ENCODE measurements at regions not wholly inside any gene's neighbourhood (a gene's known extent, or its start where the extent isn't known, plus 50 kb on each side); places are given as distances from the start of the nearest gene placed in this dataset.

DNA sequence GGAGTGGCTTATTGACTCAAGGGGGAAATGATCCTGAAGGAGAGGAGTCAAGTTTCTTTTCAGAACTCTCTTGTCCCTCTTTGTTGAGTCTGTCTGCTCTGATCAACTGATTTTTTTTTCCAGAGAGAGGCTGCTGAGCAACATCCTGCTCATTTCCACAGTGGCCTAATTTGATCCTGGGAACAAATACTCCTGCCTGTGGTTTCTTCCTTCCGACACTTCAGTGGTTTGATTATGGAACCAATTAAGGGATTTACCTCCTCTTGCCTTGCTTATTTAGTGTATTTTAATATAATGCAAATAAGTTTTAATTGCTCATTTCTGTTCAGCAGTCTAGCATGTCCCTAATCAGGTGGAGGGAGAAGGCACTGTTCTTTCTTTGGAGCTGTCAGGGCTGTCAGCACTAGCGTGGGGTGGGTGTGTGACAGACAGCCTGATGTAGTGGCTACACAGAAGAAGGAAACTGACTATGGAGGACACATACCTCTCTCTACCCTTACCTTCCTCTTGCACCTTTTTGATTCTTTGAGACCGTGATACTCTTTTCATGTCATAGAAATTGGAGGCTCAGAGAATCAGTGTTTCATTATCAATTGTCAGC, 344.9 kb upstream of the STXBP6 start:
- Histone ChIP-seq H3K9ac (no peak overlapping the region), H3F3A (replicated peaks; ENCODE audit: insufficient read depth) (no peaks in the 10 kb centered on the region), H3K4me1 (ENCODE audit: control insufficient read depth in 1 of 2, insufficient read depth in 2 of 2, low read depth in 1 of 2, low read length in 1 of 2) (no peaks in the 10 kb centered on the region), H3K4me2 (no peak overlapping the region), H3K9me2 (no peaks in the 10 kb centered on the region), H3K36me3 (replicated peaks in 1 of 2; ENCODE audit: control insufficient read depth in 1 of 2, insufficient read depth in 2 of 2, low read length in 1 of 2) (no peaks in the 10 kb centered on the region), H3K4me3 (ENCODE audit: low read depth in 2 of 2, low read length in 1 of 2) (no peak overlapping the region), H3K27ac (ENCODE audit: low read depth in 2 of 2, low read length in 1 of 2) (no peak overlapping the region), H3K79me2 (ENCODE audit: insufficient read depth) (no peaks in the 10 kb centered on the region), H3K9me3 (no peaks in the 10 kb centered on the region), H4K20me1 (ENCODE audit: insufficient read depth) (no peaks in the 10 kb centered on the region), H2AFZ (ENCODE audit: low read depth) (no peak overlapping the region), H3K27me3 (ENCODE audit: insufficient read depth) (no peaks in the 10 kb centered on the region)
- ChIA-PET CTCF (interaction anchor here (1.5 kb wide), 1 partner anchor 143 kb away, joined by 3 read pairs; no protein-coding TSS in a partner anchor), POLR2A (no interaction called here)
- TF ChIP-seq EZH2phosphoT487 (IDR thresholded peaks at IDR 0.05; ENCODE audit: borderline replicate concordance, low read depth) (no peak), RXRA (IDR thresholded peaks at IDR 0.05; ENCODE audit: borderline replicate concordance, low read depth) (no peak), POLR2AphosphoS5 (IDR thresholded peaks at IDR 0.05; ENCODE audit: low read depth, low read length) (no peak), FOXJ3 (CRISPR knock-in tag; IDR thresholded peaks at IDR 0.05) (no peak), SIN3A (IDR thresholded peaks at IDR 0.05; ENCODE audit: borderline replicate concordance, low read depth, low read length) (no peak)
- TF ChIP-seq, protein P1, sequence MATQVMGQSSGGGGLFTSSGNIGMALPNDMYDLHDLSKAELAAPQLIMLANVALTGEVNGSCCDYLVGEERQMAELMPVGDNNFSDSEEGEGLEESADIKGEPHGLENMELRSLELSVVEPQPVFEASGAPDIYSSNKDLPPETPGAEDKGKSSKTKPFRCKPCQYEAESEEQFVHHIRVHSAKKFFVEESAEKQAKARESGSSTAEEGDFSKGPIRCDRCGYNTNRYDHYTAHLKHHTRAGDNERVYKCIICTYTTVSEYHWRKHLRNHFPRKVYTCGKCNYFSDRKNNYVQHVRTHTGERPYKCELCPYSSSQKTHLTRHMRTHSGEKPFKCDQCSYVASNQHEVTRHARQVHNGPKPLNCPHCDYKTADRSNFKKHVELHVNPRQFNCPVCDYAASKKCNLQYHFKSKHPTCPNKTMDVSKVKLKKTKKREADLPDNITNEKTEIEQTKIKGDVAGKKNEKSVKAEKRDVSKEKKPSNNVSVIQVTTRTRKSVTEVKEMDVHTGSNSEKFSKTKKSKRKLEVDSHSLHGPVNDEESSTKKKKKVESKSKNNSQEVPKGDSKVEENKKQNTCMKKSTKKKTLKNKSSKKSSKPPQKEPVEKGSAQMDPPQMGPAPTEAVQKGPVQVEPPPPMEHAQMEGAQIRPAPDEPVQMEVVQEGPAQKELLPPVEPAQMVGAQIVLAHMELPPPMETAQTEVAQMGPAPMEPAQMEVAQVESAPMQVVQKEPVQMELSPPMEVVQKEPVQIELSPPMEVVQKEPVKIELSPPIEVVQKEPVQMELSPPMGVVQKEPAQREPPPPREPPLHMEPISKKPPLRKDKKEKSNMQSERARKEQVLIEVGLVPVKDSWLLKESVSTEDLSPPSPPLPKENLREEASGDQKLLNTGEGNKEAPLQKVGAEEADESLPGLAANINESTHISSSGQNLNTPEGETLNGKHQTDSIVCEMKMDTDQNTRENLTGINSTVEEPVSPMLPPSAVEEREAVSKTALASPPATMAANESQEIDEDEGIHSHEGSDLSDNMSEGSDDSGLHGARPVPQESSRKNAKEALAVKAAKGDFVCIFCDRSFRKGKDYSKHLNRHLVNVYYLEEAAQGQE (IDR thresholded peaks at IDR 0.05; ENCODE audit: low read depth, low read length) = no peak
- no peak for DNase-seq
- WGBS (ENCODE audit: low lambda C conversion rate) = 2% methylated on average over 3 of the region's 3 CpGs

DNA sequence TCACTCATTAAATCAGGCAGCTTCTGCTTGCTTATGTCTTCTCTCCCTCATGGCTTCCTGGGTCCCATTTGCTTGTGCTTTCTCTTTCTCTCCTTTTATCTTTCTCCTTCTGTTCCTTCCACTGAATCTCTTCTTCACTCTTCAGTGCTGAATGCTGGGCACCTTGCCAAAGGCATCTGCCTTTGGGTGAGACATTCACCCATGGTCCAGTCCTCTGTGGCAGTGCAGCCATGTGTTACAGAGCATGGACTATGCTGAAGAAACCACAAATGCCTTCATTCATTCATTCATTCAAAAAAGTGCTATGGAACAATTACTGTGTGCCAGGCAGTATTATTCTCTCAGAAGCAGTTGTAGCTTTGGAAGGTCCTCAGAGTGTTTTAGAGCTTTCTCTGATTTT, 344.4 kb upstream of the STXBP6 start:
- no peak overlapping the region for H3K9ac ChIP-seq
- no peak overlapping the region for H3K4me3 ChIP-seq (ENCODE audit: low read depth in 2 of 2, low read length in 1 of 2)
- H3K4me2 ChIP-seq = no peak overlapping the region
- H3F3A ChIP-seq (replicated peaks; ENCODE audit: insufficient read depth) = no peaks in the 10 kb centered on the region
- H2AFZ ChIP-seq (ENCODE audit: low read depth) = no peak overlapping the region
- H3K79me2 ChIP-seq (ENCODE audit: insufficient read depth) = no peaks in the 10 kb centered on the region
- H3K9me3 ChIP-seq = no peaks in the 10 kb centered on the region
- H3K36me3 ChIP-seq (replicated peaks in 1 of 2; ENCODE audit: control insufficient read depth in 1 of 2, insufficient read depth in 2 of 2, low read length in 1 of 2) = no peaks in the 10 kb centered on the region
- DNase-seq = no peak
- H3K27ac ChIP-seq (ENCODE audit: low read depth in 2 of 2, low read length in 1 of 2) = no peak overlapping the region
- H3K27me3 ChIP-seq (ENCODE audit: insufficient read depth) = no peaks in the 10 kb centered on the region
- POLR2A ChIA-PET = no interaction called here
- no peaks in the 10 kb centered on the region for H4K20me1 ChIP-seq (ENCODE audit: insufficient read depth)
- TF ChIP-seq FOSL2 (IDR thresholded peaks at IDR 0.05; ENCODE audit: borderline replicate concordance, low read depth) (no peak), GABPA (IDR thresholded peaks at IDR 0.05; ENCODE audit: low read depth) (no peak), USF1 (IDR thresholded peaks at IDR 0.05; ENCODE audit: borderline replicate concordance, low read depth) (no peak)
- no peaks in the 10 kb centered on the region for H3K9me2 ChIP-seq
- CTCF ChIA-PET = no interaction called here
- no peaks in the 10 kb centered on the region for H3K4me1 ChIP-seq (ENCODE audit: control insufficient read depth in 1 of 2, insufficient read depth in 2 of 2, low read depth in 1 of 2, low read length in 1 of 2)

Data from SK-N-SH (cell line).